HS-5 (cell line): ENCODE measurements at regions not wholly inside any gene's neighbourhood (a gene's known extent, or its start where the extent isn't known, plus 50 kb on each side); places are given as distances from the start of the nearest gene placed in this dataset.

Experiments used
- DNase-seq: peaks from one replicate; pipeline ENCODE4 v3.0.0-alpha.2; 2012; ENCODE audit warnings: low read depth

- no peak for DNase-seq
These were observed 54.6 kb downstream of the ZFP36L2 start for GRCh38 chr2:43171789-43172188.

- no peak for DNase-seq
These were observed 55.9 kb downstream of the ZFP36L2 start for GRCh38 chr2:43170405-43171105.

GRCh38 chr2:43169987-43170386, 56.4 kb downstream of the ZFP36L2 start:
- no peak for DNase-seq

- no peak for DNase-seq
These were observed 57.1 kb downstream of the ZFP36L2 start for GRCh38 chr2:43169099-43169945.

GRCh38 chr2:43168016-43168369, 58.4 kb downstream of the ZFP36L2 start:
- DNase-seq: no peak

GRCh38 chr2:43165378-43166069, 60.9 kb downstream of the ZFP36L2 start:
- DNase-seq: no peak

GRCh38 chr2:43164686-43165085, 61.7 kb downstream of the ZFP36L2 start:
- no peak for DNase-seq

GRCh38 chr2:43163584-43164270, 62.7 kb downstream of the ZFP36L2 start:
- DNase-seq: no peak

- DNase-seq: no peak
These were observed 64.0 kb downstream of the ZFP36L2 start for GRCh38 chr2:43162511-43162776.

GRCh38 chr2:43161650-43162510, 64.5 kb downstream of the ZFP36L2 start:
- DNase-seq: no peak

- no peak for DNase-seq
These were observed 65.6 kb downstream of the ZFP36L2 start for GRCh38 chr2:43160778-43161177.

GRCh38 chr2:43159797-43160196, 66.6 kb downstream of the ZFP36L2 start:
- DNase-seq: no peak

- DNase-seq: peak; percentile 42
These were observed 68.0 kb downstream of the ZFP36L2 start for GRCh38 chr2:43158259-43158880.

GRCh38 chr2:43157506-43158246, 68.7 kb downstream of the ZFP36L2 start:
- DNase-seq: no peak

GRCh38 chr2:43155851-43156411, 70.5 kb downstream of the ZFP36L2 start:
- no peak for DNase-seq

- DNase-seq: no peak
These were observed 71.7 kb downstream of the ZFP36L2 start for GRCh38 chr2:43154685-43155084.

GRCh38 chr2:43152741-43153647, 73.4 kb downstream of the ZFP36L2 start:
- DNase-seq: no peak

GRCh38 chr2:43152186-43152585, 74.2 kb downstream of the ZFP36L2 start:
- no peak for DNase-seq

GRCh38 chr2:43149482-43150107, 76.8 kb downstream of the ZFP36L2 start:
- no peak for DNase-seq
